K562 (cell line): ENCODE measurements at regions not wholly inside any gene's neighbourhood (a gene's known extent, or its start where the extent isn't known, plus 50 kb on each side); places are given as distances from the start of the nearest gene placed in this dataset.
"Not testable (repeated sequence)": the region's sequence is repeated elsewhere in the genome, so short reads cannot be mapped to it uniquely, and the experiment has no call there.

Experiments used
- BMI1 ChIP-seq: fragments of 150-350 bp; IDR thresholded peaks from 2 replicates; pipeline ENCODE4 v1.6.1; 2014; ENCODE audit warnings: low read length
- SIRT6 ChIP-seq: IDR thresholded peaks from one replicate; pipeline ENCODE4 v1.6.1; 2012; ENCODE audit warnings: low read depth, mild to moderate bottlenecking, control low read depth, inconsistent platforms, low read length, moderate library complexity
- TF ChIP-seq, protein P1 (sequence below), 2 experiments: fragments of 450-650 bp in 1 of 2; sonication (generic) in 1 of 2; formaldehyde crosslinking; conservative IDR thresholded peaks; 2 replicates each; pipeline versions ENCODE4 v1.4.0 to v1.8.1; 2020 to 2022; ENCODE audit warnings: mild to moderate bottlenecking in 1 of 2, missing genetic modification reagents in 1 of 2

DNA sequence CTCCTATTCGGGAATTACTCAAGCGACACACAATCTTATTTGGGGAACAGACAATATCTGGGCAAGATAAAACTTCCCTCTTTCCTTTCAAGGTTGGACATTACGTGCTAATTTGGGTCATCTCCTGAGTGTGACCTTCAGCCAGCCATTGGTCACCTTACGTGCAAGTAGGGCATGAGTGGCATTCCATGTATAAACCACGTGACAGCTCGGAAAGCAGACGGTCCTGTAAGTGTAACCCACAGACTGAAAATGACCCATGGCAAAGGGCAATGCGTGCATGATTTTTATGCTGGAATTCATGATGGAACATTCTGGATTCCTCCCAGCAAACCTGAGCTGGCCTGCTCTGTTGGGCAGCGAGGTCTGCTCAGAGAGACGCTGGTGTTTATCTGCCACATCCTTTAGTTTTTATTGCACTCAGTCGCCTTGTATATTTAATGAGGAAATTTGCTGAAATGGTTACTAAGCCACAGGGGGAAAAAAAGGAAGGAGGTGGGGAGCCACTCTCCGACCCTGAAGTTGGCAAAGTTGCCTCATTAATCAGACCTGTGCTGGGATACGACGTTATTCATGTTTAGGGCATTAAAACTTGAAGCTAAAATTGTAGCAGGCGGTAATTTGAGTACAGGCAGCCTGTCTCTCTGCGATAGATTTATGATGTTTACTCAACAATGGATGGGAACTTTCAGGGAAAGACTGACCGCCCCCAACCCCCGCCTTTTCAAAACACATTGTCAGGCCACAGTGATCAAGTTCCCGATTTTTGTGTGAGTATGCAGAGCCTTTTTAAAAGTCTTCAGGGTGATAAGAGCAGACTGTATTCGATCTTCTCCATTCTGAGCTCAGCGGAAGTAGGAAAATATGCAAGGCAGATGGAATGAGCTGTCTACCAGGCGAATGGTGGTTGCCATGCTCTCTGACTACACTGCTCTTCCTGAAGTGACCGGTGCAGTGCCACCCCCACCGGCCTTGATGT lies 295.3 kb downstream of the BCL2L11 start:
- TF ChIP-seq, protein P1, sequence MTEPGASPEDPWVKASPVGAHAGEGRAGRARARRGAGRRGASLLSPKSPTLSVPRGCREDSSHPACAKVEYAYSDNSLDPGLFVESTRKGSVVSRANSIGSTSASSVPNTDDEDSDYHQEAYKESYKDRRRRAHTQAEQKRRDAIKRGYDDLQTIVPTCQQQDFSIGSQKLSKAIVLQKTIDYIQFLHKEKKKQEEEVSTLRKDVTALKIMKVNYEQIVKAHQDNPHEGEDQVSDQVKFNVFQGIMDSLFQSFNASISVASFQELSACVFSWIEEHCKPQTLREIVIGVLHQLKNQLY (CRISPR knock-in tag; conservative IDR thresholded peaks at IDR 0.05) = not testable (repeated sequence)
- not testable (repeated sequence) for TF ChIP-seq SIRT6, BMI1
